Transverse colon (tissue), 4 donors: ENCODE measurements at regions not wholly inside any gene's neighbourhood (a gene's known extent, or its start where the extent isn't known, plus 50 kb on each side); places are given as distances from the start of the nearest gene placed in this dataset.

Source experiments
- CTCF ChIP-seq, 5 experiments: fragments of 200-600 bp in 3 of 5; fragments of 450-650 bp in 2 of 5; sonication (generic) in 3 of 5; IDR thresholded peaks; 1 replicate in 2 of 5; 2 replicates in 3 of 5; pipeline ENCODE4 v1.5.1; 2016 to 2017; ENCODE audit warnings: antibody characterized with exemption in 5 of 5, inconsistent platforms in 3 of 5, mild to moderate bottlenecking in 2 of 5, moderate library complexity in 1 of 5
- EP300 ChIP-seq: sonication (generic); formaldehyde crosslinking; IDR thresholded peaks from one replicate; pipeline ENCODE4 v1.6.1; 2017; ENCODE audit warnings: antibody characterized with exemption, low read depth
- POLR2A ChIP-seq: fragments of 450-650 bp; IDR thresholded peaks from one replicate; pipeline ENCODE4 v1.6.1; 2016; ENCODE audit warnings: antibody characterized with exemption, mild to moderate bottlenecking, moderate library complexity
- POLR2AphosphoS5 ChIP-seq, 3 donors: sonication (generic); formaldehyde crosslinking; IDR thresholded peaks; one replicate each; pipeline ENCODE4 v1.6.1; 2016; ENCODE audit warnings: antibody characterized with exemption in 3 of 3

- TF ChIP-seq POLR2AphosphoS5 (IDR thresholded peaks at IDR 0.05) (no peak), CTCF (IDR thresholded peaks at IDR 0.05) (no peak), POLR2A (no peak), EP300 (no peak)
These were observed 378.3 kb downstream of the PBX1 start for GRCh38 chr1:164937291-164937690.
